OCI-LY7 (cell line): ENCODE measurements at regions not wholly inside any gene's neighbourhood (a gene's known extent, or its start where the extent isn't known, plus 50 kb on each side); places are given as distances from the start of the nearest gene placed in this dataset.

ENCODE experiments used
- EZH2phosphoT487 ChIP-seq: fragments of 200-600 bp; sonication (generic); IDR thresholded peaks from 2 replicates; pipeline ENCODE4 v1.6.1; 2018; ENCODE audit warnings: low read depth, borderline replicate concordance, mild to moderate bottlenecking, mixed run types, antibody characterized with exemption, low read length, moderate library complexity, mixed read lengths
- TF ChIP-seq, protein P1 (sequence below): fragments of 200-600 bp; sonication (generic); conservative IDR thresholded peaks from 2 replicates; pipeline ENCODE4 v1.5.1; 2014; ENCODE audit warnings: mild to moderate bottlenecking, antibody characterized with exemption, low read length, moderate library complexity, mixed read lengths

DNA sequence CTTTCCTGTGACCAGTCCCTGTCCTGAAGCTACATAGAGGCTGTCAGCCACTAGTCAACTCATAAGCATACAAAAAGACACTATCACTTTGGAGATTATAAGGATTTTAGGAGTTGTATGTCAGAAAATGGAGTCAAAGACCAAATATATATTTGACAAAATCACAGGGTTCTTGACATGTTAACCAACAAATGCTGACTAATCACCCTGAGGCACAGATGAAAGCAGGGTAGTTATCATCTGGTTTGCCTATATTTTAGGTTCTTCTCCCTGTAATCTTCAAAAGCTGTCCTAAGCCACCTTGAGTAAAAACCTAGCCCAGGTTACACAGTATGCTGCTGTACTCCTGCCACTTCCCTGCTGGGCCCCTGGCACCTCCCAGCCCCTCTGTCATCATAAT, 64.7 kb upstream of the ERCC6L2 start:
- no peak for TF ChIP-seq EZH2phosphoT487
- TF ChIP-seq, protein P1, sequence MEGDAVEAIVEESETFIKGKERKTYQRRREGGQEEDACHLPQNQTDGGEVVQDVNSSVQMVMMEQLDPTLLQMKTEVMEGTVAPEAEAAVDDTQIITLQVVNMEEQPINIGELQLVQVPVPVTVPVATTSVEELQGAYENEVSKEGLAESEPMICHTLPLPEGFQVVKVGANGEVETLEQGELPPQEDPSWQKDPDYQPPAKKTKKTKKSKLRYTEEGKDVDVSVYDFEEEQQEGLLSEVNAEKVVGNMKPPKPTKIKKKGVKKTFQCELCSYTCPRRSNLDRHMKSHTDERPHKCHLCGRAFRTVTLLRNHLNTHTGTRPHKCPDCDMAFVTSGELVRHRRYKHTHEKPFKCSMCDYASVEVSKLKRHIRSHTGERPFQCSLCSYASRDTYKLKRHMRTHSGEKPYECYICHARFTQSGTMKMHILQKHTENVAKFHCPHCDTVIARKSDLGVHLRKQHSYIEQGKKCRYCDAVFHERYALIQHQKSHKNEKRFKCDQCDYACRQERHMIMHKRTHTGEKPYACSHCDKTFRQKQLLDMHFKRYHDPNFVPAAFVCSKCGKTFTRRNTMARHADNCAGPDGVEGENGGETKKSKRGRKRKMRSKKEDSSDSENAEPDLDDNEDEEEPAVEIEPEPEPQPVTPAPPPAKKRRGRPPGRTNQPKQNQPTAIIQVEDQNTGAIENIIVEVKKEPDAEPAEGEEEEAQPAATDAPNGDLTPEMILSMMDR, result no peak
